GM23338 (cell line): ENCODE measurements at regions not wholly inside any gene's neighbourhood (a gene's known extent, or its start where the extent isn't known, plus 50 kb on each side); places are given as distances from the start of the nearest gene placed in this dataset.

ENCODE experiments used
- ATAC-seq: fragments of 200-7000 bp; cut with Tn5 transposase; 3 replicates; pipeline ENCODE4 v1.9.1; 2020
- DNase-seq: peaks from one replicate; pipeline ENCODE4 v3.0.0-alpha.2; 2015; ENCODE audit warnings: low spot score
- H2AFZ ChIP-seq: fragments of 200-600 bp; sonication (generic); 2 replicates; pipeline ENCODE4 v1.8.0; 2016; ENCODE audit warnings: antibody characterized with exemption, mild to moderate bottlenecking, moderate library complexity
- H3F3A ChIP-seq: fragments of 200-600 bp; sonication (generic); replicated peaks from 2 replicates; pipeline ENCODE4 v1.8.0; 2017; ENCODE audit warnings: antibody characterized with exemption, mixed run types, low read depth
- H3K27ac ChIP-seq: fragments of 200-600 bp; sonication (generic); 2 replicates; pipeline ENCODE4 v1.6.1; 2016; ENCODE audit warnings: low read depth
- H3K27me3 ChIP-seq: fragments of 200-600 bp; sonication (generic); 2 replicates; pipeline ENCODE4 v1.8.0; 2016; ENCODE audit warnings: mild to moderate bottlenecking, mixed run types, moderate library complexity; ENCODE audit not compliant: insufficient read depth
- H3K36me3 ChIP-seq: fragments of 200-600 bp; sonication (generic); 2 replicates; pipeline ENCODE4 v1.8.0; 2016; ENCODE audit warnings: mild to moderate bottlenecking; ENCODE audit not compliant: insufficient read depth
- H3K4me1 ChIP-seq: fragments of 200-600 bp; sonication (generic); 2 replicates; pipeline ENCODE4 v1.8.0; 2016; ENCODE audit warnings: mild to moderate bottlenecking, moderate library complexity; ENCODE audit not compliant: insufficient read depth
- H3K4me2 ChIP-seq: fragments of 200-600 bp; sonication (generic); 2 replicates; pipeline ENCODE4 v1.7.1; 2017; ENCODE audit warnings: mixed run types
- H3K4me3 ChIP-seq: fragments of 200-600 bp; sonication (generic); 2 replicates; pipeline ENCODE4 v1.6.1; 2016; ENCODE audit warnings: mixed run types
- H3K79me2 ChIP-seq: fragments of 200-600 bp; sonication (generic); replicated peaks from 2 replicates; pipeline ENCODE4 v1.8.0; 2017; ENCODE audit warnings: mild to moderate bottlenecking; ENCODE audit not compliant: insufficient read depth
- H3K9me2 ChIP-seq: fragments of 200-600 bp; sonication (generic); 2 replicates; pipeline ENCODE4 v1.8.0; 2017; ENCODE audit not compliant: insufficient read depth
- H4K20me1 ChIP-seq: fragments of 200-600 bp; sonication (generic); replicated peaks from 2 replicates; pipeline ENCODE4 v1.8.0; 2017; ENCODE audit warnings: mild to moderate bottlenecking; ENCODE audit not compliant: insufficient read depth
- H3K27ac Mint-ChIP-seq: 2 replicates; pipeline ENCODE4 v1.8.0; 2020; ENCODE audit warnings: inconsistent platforms, mild to moderate bottlenecking, moderate library complexity, mixed read lengths
- H3K27me3 Mint-ChIP-seq: 3 replicates; pipeline ENCODE4 v1.8.0; 2022; ENCODE audit warnings: low read depth, mild to moderate bottlenecking, moderate library complexity, mixed read lengths, inconsistent platforms; ENCODE audit not compliant: insufficient read depth, poor library complexity
- H3K36me3 Mint-ChIP-seq: 3 replicates; pipeline ENCODE4 v1.8.0; 2021; ENCODE audit warnings: low read depth, mild to moderate bottlenecking, inconsistent platforms, moderate library complexity, mixed read lengths
- H3K4me1 Mint-ChIP-seq: 3 replicates; pipeline ENCODE4 v1.8.0; 2020; ENCODE audit warnings: mild to moderate bottlenecking, inconsistent platforms, mixed read lengths
- H3K4me3 Mint-ChIP-seq: 3 replicates; pipeline ENCODE4 v1.8.0; 2021; ENCODE audit warnings: moderate library complexity, mild to moderate bottlenecking, inconsistent platforms, mixed read lengths
- H3K9me3 Mint-ChIP-seq: 3 replicates; pipeline ENCODE4 v1.8.0; 2020; ENCODE audit warnings: moderate library complexity, mild to moderate bottlenecking, inconsistent platforms, mixed read lengths
- CREB1 ChIP-seq: fragments of 250-450 bp; sonication (Bioruptor Pico); IDR thresholded peaks from 2 replicates; pipeline ENCODE4 v1.5.0; 2020; ENCODE audit warnings: low read depth, mild to moderate bottlenecking, moderate library complexity
- ETS1 ChIP-seq: IDR thresholded peaks from 2 replicates; pipeline ENCODE4 v1.6.1; 2016; ENCODE audit warnings: antibody characterized with exemption
- EZH2 ChIP-seq: fragments of 200-600 bp; sonication (generic); IDR thresholded peaks from one replicate; pipeline ENCODE4 v1.8.0; 2017; ENCODE audit warnings: antibody characterized with exemption, mild to moderate bottlenecking, low read depth; ENCODE audit not compliant: unreplicated experiment
- EZH2phosphoT487 ChIP-seq: fragments of 200-600 bp; sonication (generic); IDR thresholded peaks from one replicate; pipeline ENCODE4 v1.8.1; 2018; ENCODE audit warnings: antibody characterized with exemption; ENCODE audit not compliant: unreplicated experiment
- JUNB ChIP-seq: IDR thresholded peaks from one replicate; pipeline ENCODE4 v1.6.1; 2016; ENCODE audit warnings: antibody characterized with exemption; ENCODE audit not compliant: unreplicated experiment
- NANOG ChIP-seq: IDR thresholded peaks from 2 replicates; pipeline ENCODE4 v1.6.1; 2016; ENCODE audit warnings: antibody characterized with exemption, borderline replicate concordance
- POLR2AphosphoS5 ChIP-seq: IDR thresholded peaks from 2 replicates; pipeline ENCODE4 v1.6.1; 2016; ENCODE audit warnings: antibody characterized with exemption, low read depth
- STAT1 ChIP-seq: IDR thresholded peaks from one replicate; pipeline ENCODE4 v1.6.1; 2016; ENCODE audit warnings: antibody characterized with exemption; ENCODE audit not compliant: unreplicated experiment
- ZNF114 ChIP-seq: fragments of 250-450 bp; sonication (Bioruptor Pico); IDR thresholded peaks from 2 replicates; pipeline ENCODE4 v1.5.0; 2020; ENCODE audit warnings: mild to moderate bottlenecking, moderate library complexity
- ZNF331 ChIP-seq: fragments of 250-450 bp; sonication (Bioruptor Pico); IDR thresholded peaks from 2 replicates; pipeline ENCODE4 v1.5.0; 2020; ENCODE audit warnings: low read depth, mild to moderate bottlenecking, moderate library complexity
- ZNF462 ChIP-seq: fragments of 250-450 bp; sonication (Bioruptor Pico); IDR thresholded peaks from 2 replicates; pipeline ENCODE4 v1.5.0; 2020; ENCODE audit warnings: mild to moderate bottlenecking, moderate library complexity
- TF ChIP-seq, protein P1 (sequence below): IDR thresholded peaks from one replicate; pipeline ENCODE4 v1.6.1; 2018; ENCODE audit warnings: antibody characterized with exemption; ENCODE audit not compliant: unreplicated experiment
- TF ChIP-seq, protein P2 (sequence below), 2 experiments: fragments of 200-600 bp in 1 of 2; sonication (generic) in 1 of 2; conservative IDR thresholded peaks; 2 replicates each; pipeline versions ENCODE4 v1.5.1 to v1.6.1; 2016 to 2017; ENCODE audit warnings: antibody characterized with exemption in 2 of 2, low read depth in 2 of 2, mild to moderate bottlenecking in 2 of 2, moderate library complexity in 1 of 2

DNA sequence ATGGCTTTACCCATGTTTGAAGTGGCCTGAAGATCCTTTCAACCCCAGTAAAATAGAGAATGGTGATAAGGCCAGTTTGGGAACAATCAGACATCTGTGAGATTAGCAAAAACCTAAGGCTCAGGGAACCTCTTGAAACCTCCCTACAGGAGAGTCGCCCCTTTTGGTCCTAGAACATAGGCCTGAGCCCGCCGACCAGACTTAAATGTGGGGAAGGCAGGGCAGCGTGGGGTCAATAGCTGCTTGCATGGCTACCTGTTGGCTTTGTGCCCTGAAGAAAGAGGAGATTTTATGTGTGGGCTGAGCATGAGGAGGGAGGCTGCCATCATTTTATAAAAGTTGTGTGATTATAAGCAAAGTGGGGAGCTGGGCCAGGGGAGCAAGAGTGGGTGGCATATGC is 97.6 kb upstream of the TBX20 start:
- H3K36me3 Mint-ChIP-seq: no peaks in the 10 kb centered on the region
- Histone ChIP-seq H2AFZ (no peak overlapping the region), H3K36me3 (no peaks in the 10 kb centered on the region), H3K79me2 (no peaks in the 10 kb centered on the region), H3K4me1 (no peaks in the 10 kb centered on the region), H3K4me2 (no peak overlapping the region), H3K9me2 (peaks cover 8% of the 10 kb centered on the region; the same call in 1 of the 2 replicates), H3K27me3 (no peaks in the 10 kb centered on the region), H3F3A (no peaks in the 10 kb centered on the region), H3K4me3 (no peak overlapping the region), H4K20me1 (no peaks in the 10 kb centered on the region), H3K27ac (no peak overlapping the region)
- peaks cover 10% of the 10 kb centered on the region for H3K4me1 Mint-ChIP-seq
- ATAC-seq (no peak), DNase-seq (no peak)
- no peaks in the 10 kb centered on the region for H3K9me3 Mint-ChIP-seq
- no peak overlapping the region for H3K4me3 Mint-ChIP-seq
- no peak overlapping the region for H3K27ac Mint-ChIP-seq
- TF ChIP-seq EZH2phosphoT487 (no peak), ZNF331 (CRISPR knock-in tag) (no peak), ETS1 (no peak), ZNF462 (CRISPR knock-in tag) (no peak), CREB1 (CRISPR knock-in tag) (no peak), JUNB (no peak), EZH2 (no peak), NANOG (no peak), STAT1 (no peak), ZNF114 (no peak), POLR2AphosphoS5 (no peak)
- TF ChIP-seq, protein P1, sequence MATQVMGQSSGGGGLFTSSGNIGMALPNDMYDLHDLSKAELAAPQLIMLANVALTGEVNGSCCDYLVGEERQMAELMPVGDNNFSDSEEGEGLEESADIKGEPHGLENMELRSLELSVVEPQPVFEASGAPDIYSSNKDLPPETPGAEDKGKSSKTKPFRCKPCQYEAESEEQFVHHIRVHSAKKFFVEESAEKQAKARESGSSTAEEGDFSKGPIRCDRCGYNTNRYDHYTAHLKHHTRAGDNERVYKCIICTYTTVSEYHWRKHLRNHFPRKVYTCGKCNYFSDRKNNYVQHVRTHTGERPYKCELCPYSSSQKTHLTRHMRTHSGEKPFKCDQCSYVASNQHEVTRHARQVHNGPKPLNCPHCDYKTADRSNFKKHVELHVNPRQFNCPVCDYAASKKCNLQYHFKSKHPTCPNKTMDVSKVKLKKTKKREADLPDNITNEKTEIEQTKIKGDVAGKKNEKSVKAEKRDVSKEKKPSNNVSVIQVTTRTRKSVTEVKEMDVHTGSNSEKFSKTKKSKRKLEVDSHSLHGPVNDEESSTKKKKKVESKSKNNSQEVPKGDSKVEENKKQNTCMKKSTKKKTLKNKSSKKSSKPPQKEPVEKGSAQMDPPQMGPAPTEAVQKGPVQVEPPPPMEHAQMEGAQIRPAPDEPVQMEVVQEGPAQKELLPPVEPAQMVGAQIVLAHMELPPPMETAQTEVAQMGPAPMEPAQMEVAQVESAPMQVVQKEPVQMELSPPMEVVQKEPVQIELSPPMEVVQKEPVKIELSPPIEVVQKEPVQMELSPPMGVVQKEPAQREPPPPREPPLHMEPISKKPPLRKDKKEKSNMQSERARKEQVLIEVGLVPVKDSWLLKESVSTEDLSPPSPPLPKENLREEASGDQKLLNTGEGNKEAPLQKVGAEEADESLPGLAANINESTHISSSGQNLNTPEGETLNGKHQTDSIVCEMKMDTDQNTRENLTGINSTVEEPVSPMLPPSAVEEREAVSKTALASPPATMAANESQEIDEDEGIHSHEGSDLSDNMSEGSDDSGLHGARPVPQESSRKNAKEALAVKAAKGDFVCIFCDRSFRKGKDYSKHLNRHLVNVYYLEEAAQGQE: no peak
- TF ChIP-seq, protein P2, sequence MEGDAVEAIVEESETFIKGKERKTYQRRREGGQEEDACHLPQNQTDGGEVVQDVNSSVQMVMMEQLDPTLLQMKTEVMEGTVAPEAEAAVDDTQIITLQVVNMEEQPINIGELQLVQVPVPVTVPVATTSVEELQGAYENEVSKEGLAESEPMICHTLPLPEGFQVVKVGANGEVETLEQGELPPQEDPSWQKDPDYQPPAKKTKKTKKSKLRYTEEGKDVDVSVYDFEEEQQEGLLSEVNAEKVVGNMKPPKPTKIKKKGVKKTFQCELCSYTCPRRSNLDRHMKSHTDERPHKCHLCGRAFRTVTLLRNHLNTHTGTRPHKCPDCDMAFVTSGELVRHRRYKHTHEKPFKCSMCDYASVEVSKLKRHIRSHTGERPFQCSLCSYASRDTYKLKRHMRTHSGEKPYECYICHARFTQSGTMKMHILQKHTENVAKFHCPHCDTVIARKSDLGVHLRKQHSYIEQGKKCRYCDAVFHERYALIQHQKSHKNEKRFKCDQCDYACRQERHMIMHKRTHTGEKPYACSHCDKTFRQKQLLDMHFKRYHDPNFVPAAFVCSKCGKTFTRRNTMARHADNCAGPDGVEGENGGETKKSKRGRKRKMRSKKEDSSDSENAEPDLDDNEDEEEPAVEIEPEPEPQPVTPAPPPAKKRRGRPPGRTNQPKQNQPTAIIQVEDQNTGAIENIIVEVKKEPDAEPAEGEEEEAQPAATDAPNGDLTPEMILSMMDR (conservative IDR thresholded peaks at IDR 0.05; ENCODE audit: low read depth in 2 of 2): no peak
- peaks cover 2% of the 10 kb centered on the region for H3K27me3 Mint-ChIP-seq
